Brain microvascular endothelial cell (primary cell): ENCODE measurements at regions not wholly inside any gene's neighbourhood (a gene's known extent, or its start where the extent isn't known, plus 50 kb on each side); places are given as distances from the start of the nearest gene placed in this dataset.

ENCODE experiments used
- DNase-seq: peaks from one replicate; pipeline ENCODE4 v3.0.0-alpha.2; 2020
- H3K27ac ChIP-seq: fragments of 250-450 bp; sonication (Bioruptor Pico); 2 replicates; pipeline ENCODE4 v1.5.1; 2020; ENCODE audit warnings: mild to moderate bottlenecking, moderate library complexity
- H3K27me3 ChIP-seq: fragments of 250-450 bp; sonication (Bioruptor Pico); replicated peaks from 2 replicates; pipeline ENCODE4 v1.5.1; 2020; ENCODE audit warnings: mild to moderate bottlenecking
- H3K36me3 ChIP-seq: fragments of 250-450 bp; sonication (Bioruptor Pico); replicated peaks from 2 replicates; pipeline ENCODE4 v1.5.1; 2020; ENCODE audit warnings: mild to moderate bottlenecking
- H3K4me3 ChIP-seq: 2 replicates; pipeline ENCODE4 v1.5.1; 2011; ENCODE audit warnings: low read depth, mild to moderate bottlenecking, control low read depth, low read length, moderate library complexity
- CTCF ChIP-seq: IDR thresholded peaks from 2 replicates; pipeline ENCODE4 v1.5.1; 2011; ENCODE audit warnings: low read depth, mild to moderate bottlenecking, moderate library complexity, low read length, control low read depth, inconsistent platforms; ENCODE audit errors: missing control alignments
- in situ Hi-C: cut with HindIII; loops from 2 replicates; pipeline ENCODE4 v1.10.0; 2017; ENCODE audit warnings: low sequenced_read_pairs, low pct_ligation_motif_present

GRCh38 chr5:67383451-67383850, 186.9 kb upstream of the CD180 start:
- H3K36me3 ChIP-seq, result no peaks in the 10 kb centered on the region
- no peaks in the 10 kb centered on the region for H3K27me3 ChIP-seq
- DNase-seq, result no peak
- no peak overlapping the region for H3K4me3 ChIP-seq
- TF ChIP-seq CTCF, result no peak
- no peak overlapping the region for H3K27ac ChIP-seq
- in situ Hi-C loops, result no loop called here

GRCh38 chr5:67381236-67381880, 184.8 kb upstream of the CD180 start:
- H3K4me3 ChIP-seq, result no peak overlapping the region
- H3K36me3 ChIP-seq, result no peaks in the 10 kb centered on the region
- no peaks in the 10 kb centered on the region for H3K27me3 ChIP-seq
- in situ Hi-C loops, result no loop called here
- TF ChIP-seq CTCF, result no peak
- H3K27ac ChIP-seq, result no peak overlapping the region
- no peak for DNase-seq

- TF ChIP-seq CTCF, result no peak
- in situ Hi-C loops, result no loop called here
- no peak for DNase-seq
- H3K4me3 ChIP-seq, result no peak overlapping the region
- no peak overlapping the region for H3K27ac ChIP-seq
- H3K27me3 ChIP-seq, result no peaks in the 10 kb centered on the region
- H3K36me3 ChIP-seq, result no peaks in the 10 kb centered on the region
These were observed 183.8 kb upstream of the CD180 start for GRCh38 chr5:67380431-67380830.

GRCh38 chr5:67379753-67380152, 183.2 kb upstream of the CD180 start:
- TF ChIP-seq CTCF, result no peak
- H3K27me3 ChIP-seq, result no peaks in the 10 kb centered on the region
- in situ Hi-C loops, result no loop called here
- H3K27ac ChIP-seq, result no peak overlapping the region
- H3K36me3 ChIP-seq, result no peaks in the 10 kb centered on the region
- H3K4me3 ChIP-seq, result no peak overlapping the region
- no peak for DNase-seq

GRCh38 chr5:67378256-67378655, 181.7 kb upstream of the CD180 start:
- in situ Hi-C loops, result no loop called here
- Histone ChIP-seq H3K4me3 (no peak overlapping the region), H3K27ac (no peak overlapping the region), H3K27me3 (no peaks in the 10 kb centered on the region), H3K36me3 (no peaks in the 10 kb centered on the region)
- DNase-seq, result no peak
- no peak for TF ChIP-seq CTCF

GRCh38 chr5:67377631-67378030, 181.0 kb upstream of the CD180 start:
- no peak for TF ChIP-seq CTCF
- Histone ChIP-seq H3K4me3 (no peak overlapping the region), H3K27me3 (no peaks in the 10 kb centered on the region), H3K36me3 (no peaks in the 10 kb centered on the region), H3K27ac (no peak overlapping the region)
- in situ Hi-C loops, result no loop called here
- DNase-seq, result no peak
